Right renal pelvis (tissue), 4 donors: ENCODE measurements at regions not wholly inside any gene's neighbourhood (a gene's known extent, or its start where the extent isn't known, plus 50 kb on each side); places are given as distances from the start of the nearest gene placed in this dataset.

Source experiments
- DNase-seq, 4 donors: peaks; one replicate each; pipeline ENCODE4 v3.0.0-alpha.2; 2013; ENCODE audit warnings: low read depth in 4 of 4, low spot score in 3 of 4, missing footprints in 1 of 4

DNA sequence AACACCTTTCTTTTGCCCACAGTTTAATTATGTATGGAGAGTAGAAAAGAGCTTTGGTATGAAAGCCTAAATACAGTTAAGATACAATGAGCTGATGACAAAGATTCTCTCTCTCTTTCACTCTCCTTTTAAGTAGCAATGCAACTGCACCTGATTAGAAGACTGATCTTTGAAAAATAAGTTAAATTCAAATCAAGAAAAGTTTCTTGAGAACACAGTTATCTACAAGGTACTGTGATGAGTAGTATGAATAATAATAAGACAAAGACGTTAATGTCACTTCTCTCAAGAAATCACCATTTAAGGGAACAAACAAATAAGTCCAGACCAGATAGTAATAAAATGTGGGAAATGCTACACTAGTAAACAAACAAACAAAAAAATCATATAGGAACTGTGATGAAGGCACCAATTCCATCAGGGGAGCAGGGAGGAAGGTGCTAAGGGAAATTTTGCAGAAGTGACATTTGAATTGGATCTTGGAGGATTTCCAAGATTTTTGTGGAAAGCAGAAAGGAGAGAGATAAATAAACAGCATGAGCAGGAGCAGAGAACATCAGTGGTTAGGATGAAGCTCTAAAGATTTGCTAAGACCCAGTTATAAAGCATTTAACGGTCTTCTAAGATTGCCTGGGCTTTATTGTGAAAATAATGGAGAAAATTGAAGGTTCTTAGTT, 65.2 kb upstream of the STK38L start:
- no peak for DNase-seq

DNA sequence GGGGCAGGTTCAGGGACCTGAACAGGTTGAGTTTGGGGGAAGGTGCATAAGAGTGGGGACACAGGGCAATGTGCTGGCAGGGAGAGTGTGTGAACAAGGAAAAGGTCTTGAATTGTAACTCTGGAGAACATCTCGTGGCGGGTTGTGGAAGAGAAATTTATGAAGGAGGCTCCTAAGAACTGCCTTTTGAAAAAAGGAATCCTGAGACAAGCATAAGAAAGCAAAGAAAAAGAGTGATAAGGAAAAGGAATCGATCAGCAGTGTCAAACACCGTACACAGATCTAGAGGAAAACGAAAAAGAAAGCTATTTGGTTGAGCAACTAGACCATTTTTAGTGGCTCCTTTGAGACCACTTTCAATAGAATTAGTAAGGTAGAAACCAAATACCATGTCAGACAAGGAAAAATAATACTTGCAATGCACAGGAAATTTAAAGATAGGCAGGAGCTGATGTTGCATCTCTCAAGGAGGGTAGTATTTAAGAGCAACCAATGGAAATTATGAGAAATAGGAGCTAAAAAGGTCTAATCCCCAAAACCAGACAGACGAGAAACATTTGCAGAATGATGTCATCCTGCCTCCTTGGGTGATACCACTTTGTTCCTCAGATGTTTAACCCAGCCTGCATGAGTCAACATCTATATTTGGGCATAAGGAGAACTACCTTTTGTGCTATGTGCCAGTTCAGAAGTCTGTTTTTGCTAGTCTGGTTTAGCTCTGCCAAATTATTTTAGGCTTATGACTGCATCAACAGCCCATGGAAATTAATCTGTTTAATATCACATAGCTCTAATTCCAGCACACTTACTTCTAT, 64.5 kb upstream of the STK38L start:
- DNase-seq, result no peak

DNA sequence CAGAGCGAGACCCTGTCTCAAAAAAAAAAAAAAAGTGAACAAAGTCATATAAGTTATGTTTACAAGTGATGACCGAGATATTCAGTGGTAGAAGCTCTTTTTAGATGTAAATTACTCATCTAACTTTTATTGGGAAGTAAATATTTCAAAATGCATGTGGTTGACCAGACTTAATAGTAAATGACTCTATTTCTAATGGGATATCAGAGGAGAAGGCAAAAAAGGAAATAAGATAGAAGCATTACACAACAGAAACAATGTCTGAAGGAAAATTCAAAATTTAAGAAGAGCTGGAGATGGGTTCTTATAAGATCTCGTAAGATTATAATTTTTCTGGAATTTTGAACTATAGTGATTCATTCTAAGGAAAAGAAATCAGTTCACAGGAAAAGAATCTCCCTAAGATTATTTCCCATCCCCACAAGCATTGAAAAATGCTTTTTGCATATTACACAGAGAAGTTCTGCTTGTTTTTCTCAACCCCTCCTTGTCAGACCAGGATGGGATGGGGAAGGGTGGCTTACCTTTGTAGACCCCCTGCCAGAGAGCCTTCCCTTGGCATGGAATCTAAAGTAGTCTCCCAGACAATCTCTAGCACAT, 63.1 kb upstream of the STK38L start:
- no peak for DNase-seq

DNA sequence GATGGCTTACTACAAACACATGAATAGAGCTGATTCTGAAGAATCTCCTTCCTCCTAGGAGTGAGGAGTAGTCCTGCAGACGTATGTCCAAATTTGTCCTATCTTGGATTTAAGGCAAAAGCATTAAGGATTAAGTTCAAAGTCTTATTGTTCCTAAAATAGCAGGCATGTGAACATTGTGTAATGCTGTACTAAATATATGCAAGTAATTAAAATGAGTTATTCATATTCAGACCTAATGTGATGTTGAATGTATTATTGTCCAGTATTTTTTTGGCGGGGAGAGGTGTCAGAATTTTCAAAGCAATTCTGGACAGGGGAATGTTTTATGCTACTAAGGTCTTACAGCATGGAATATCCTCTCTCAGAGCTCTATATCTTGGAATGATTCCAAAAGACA, 60.7 kb upstream of the STK38L start:
- DNase-seq, result no peak

DNA sequence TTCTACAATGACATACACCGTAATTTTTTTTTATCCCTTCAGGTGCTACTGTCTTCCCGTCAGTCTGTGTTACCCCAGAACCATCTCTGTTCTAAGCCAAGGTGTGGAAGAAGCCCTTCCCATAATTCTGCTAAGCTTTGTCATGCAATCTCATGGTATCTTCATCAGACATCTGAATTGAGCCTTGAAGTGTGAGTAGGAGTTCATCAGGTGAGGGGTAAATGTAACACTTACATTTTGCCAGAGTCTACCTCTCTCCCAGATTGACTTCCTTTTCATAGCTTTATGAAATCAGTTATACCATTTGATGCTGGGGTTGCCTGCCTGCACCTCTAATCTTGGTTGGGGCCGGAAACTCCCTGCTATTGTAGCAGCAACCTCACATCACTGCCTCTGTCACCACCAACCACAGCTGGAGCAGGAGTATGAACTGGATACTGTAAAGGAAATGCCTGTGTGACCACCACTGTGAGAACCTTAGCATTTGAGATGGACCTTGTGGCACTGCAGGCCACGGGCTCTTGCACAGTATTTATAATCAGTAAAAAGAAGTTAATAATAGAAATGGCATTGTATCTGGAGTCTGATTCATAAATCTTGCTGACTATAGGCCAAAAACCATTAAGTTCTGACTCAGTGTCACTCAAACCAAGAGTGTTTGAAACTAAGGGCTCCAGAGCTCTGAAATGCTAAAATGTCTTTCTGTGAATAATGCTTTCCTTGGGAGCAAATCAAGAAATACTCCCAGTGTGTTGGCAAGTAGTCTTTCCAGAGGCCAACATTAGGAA, 58.7 kb upstream of the STK38L start:
- no peak for DNase-seq

DNA sequence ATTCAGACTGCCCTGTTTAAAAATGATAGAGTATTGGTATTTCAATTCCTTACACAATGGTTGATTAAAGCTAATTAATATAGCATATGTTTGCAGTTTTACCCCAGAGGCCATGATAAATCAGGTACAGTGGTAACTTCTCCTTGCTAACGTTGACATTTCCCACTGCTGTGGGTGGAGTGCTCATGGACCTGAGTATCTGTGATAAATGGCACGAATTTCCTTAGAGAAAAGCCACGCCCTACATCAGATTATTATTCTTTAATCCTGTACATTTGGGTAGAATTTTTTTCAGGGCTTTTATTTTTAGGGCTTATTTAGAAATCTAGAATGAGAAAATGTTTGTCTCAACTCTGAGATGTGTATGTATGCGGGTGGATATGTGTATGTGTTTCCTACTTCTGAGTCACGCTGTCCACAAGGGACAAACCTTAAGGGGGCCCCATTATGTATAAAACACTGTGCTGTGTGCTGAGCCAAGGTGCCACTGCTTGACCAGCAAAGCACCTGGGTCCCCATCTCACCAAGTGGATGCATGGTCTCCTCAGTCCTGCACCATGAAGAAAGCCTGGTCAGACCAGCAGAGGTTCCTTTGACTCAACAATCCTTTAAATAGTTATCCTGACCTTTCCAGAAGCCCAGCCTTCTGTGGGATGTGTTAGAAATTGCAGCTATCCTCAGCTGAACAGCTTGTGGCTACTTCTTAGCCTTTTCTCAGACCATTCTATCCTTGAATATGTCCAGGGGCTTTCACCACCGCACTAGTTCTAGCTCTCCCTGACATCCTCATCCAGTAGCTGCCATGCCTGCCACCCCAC, 57.9 kb upstream of the STK38L start:
- no peak for DNase-seq

DNA sequence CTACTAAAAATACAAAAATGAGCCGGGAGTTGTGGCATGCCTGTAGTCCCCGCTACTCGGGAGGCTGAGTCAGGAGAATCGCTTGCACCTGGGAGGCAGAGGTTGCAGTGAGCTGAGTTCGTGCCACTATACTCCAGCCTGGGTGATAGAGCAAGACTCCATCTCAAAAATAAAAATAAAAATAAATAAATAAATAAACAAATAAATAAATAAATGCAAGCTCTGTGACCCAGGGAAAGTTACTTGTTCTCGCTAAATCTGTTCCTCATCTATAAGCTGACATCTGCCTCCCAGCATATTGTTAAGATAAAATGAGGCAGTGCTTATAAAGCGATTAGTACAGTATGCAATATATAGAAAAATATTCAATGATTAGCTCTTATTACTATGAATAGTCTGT, 56.4 kb upstream of the STK38L start:
- DNase-seq, result no peak

DNA sequence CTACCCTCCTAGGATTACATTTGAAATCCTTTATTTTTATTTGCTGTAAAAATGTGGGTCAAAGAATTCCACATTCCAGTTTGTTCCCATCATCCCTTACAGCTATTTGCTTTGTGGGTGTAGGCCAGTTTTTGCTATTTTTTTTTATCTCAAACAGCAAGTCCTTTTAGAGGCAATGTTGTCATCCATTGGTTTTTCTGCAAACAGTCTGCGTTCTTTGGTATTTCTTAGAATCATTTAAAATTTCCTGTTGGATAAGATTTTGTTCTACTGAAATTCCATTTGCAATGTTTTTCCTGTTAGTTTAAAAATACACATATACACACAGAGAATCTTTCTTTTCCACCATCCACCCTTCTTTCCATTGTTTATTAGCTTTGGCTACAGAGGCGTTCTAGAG, 53.3 kb upstream of the STK38L start:
- no peak for DNase-seq

DNA sequence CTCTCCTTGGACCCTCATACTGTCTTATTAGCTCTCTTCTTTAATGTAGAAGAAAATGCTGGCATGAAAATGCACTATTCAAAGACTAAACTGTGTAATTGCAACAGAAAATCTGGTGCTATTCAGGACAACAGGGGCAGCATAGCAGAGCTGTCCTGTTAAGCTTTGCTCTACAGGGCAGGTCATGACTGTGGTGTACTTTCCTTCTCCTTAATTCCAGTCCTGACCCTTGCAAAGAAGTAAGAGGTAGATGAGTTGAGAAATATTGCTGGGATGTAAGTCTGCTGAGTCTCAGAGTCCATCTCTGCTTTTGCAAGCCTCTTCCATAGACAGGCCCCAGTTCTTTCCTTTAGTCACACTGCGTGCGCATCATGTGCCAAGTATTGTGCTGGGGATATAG, 52.6 kb upstream of the STK38L start:
- DNase-seq, result no peak

DNA sequence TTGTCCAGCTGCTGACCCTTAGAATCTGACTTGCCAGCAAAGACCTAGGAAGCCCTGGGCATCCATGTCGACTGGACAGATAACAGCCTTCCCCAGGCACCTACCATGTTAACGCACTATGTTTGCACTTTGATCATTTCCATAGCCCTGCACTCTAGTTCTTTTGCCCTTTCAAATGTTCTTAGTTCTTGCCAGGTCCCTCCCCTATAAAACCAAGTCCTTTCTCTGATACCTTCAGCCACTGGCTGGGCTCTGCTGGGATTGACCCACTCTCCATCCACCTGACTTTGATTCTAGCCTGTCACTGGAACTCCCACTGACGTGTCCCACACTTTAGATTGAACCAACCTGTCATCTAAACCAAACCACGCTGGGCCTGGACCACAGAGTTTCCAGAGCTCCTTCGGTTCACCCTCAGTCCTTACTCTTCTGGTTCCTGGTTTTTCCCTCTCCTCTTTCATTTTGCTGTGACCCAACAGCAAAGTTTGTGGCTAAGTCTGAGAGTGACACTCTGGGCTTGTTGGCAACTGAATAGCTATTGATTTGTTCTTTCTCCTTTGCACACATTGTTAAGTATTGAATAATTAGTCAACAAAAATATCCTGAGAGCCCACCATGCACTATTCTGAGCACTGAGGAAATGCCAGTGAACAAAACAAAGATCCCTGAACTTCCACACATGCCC, 51.8 kb upstream of the STK38L start:
- DNase-seq, result no peak

DNA sequence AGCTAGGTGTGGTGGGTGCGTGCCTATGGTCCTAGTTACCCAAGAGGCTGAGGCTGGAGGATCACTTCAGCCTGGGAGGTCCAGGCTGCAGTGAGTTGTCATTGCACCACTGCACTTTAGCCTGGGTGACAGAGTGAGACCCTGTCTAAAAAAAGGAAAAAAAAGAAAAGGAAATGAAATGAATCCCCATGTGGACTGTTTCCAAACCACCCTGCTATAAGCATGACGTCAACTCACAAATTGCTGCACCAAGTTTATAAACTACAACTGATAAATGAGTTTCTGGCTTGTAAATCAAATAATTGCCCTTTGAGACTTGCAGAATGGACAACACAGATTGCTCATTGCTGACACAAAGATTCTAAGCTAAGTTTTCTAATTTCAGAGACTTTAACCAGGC, 51.0 kb upstream of the STK38L start:
- DNase-seq, result no peak

DNA sequence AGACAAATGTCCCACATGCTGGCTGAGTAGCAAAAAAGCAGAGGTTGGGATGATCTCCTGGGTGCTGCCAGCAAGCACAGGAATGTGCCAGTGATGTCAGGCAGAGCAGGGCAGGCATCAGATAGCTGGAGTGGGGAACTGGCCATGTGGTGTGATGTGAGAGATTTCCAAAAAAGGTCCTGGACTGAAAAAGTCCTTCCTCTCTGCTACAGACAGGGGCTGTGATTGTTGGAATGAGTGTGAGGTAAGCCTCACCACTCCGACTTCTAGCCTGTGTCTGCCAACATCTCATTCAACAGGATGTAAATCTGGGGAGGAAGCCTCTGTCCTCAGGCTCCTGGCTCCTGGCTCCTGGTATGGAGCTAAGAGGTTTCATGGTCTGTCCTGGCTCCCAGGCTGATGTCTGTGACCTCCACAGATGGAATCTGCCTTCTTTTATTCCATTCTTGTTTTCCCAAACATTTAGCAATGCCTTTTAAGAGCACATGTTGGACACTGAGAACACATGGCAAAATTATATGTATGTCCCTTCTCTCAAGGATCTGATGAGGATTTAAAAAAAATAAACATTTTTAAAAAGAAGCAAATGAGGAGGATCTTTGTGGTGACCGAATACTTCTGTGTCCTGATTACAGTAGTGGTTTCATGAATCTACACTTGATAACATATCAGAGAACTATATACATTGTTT, 50.1 kb upstream of the STK38L start:
- DNase-seq, result no peak
